ENCODE measurements at regions not wholly inside any gene's neighbourhood (a gene's known extent, or its start where the extent isn't known, plus 50 kb on each side); places are given as distances from the start of the nearest gene placed in this dataset.

GRCh38 chr14:49212721-49213120 lies 373.5 kb downstream of the RPS29 start:
- Histone ChIP-seq H3K36me3 (no peaks in the 10 kb centered on the region), H3K27me3 (no peaks in the 10 kb centered on the region), H3K4me3 (no peak overlapping the region), H3K27ac (no peak overlapping the region), H3K9me3 (no peaks in the 10 kb centered on the region), H3K4me1 (no peaks in the 10 kb centered on the region)
- TF ChIP-seq, protein P1, sequence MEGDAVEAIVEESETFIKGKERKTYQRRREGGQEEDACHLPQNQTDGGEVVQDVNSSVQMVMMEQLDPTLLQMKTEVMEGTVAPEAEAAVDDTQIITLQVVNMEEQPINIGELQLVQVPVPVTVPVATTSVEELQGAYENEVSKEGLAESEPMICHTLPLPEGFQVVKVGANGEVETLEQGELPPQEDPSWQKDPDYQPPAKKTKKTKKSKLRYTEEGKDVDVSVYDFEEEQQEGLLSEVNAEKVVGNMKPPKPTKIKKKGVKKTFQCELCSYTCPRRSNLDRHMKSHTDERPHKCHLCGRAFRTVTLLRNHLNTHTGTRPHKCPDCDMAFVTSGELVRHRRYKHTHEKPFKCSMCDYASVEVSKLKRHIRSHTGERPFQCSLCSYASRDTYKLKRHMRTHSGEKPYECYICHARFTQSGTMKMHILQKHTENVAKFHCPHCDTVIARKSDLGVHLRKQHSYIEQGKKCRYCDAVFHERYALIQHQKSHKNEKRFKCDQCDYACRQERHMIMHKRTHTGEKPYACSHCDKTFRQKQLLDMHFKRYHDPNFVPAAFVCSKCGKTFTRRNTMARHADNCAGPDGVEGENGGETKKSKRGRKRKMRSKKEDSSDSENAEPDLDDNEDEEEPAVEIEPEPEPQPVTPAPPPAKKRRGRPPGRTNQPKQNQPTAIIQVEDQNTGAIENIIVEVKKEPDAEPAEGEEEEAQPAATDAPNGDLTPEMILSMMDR (IDR thresholded peaks at IDR 0.05): no peak
- no peak for TF ChIP-seq POLR2A (IDR thresholded peaks at IDR 0.05)
- DNase-seq: no peak
- ATAC-seq: no peak
- 14% methylated on average over 1 of the region's 4 CpGs for WGBS (ENCODE audit: insufficient coverage, low coverage, low lambda C conversion rate, missing lambda C conversion rate)
- intact Hi-C loops (cut with DNase I): no loop called here

GRCh38 chr14:49209416-49209815 lies 376.8 kb downstream of the RPS29 start:
- no peak for TF ChIP-seq POLR2A (IDR thresholded peaks at IDR 0.05)
- TF ChIP-seq, protein P1 (IDR thresholded peaks at IDR 0.05): no peak
- Histone ChIP-seq H3K4me1 (no peaks in the 10 kb centered on the region), H3K36me3 (no peaks in the 10 kb centered on the region), H3K4me3 (no peak overlapping the region), H3K27me3 (no peaks in the 10 kb centered on the region), H3K27ac (no peak overlapping the region), H3K9me3 (no peaks in the 10 kb centered on the region)
- intact Hi-C loops (cut with DNase I): no loop called here
- DNase-seq (no peak), ATAC-seq (no peak)
- 69% methylated on average over 1 of the region's 1 CpG for WGBS (ENCODE audit: insufficient coverage, low coverage, low lambda C conversion rate, missing lambda C conversion rate)

DNA sequence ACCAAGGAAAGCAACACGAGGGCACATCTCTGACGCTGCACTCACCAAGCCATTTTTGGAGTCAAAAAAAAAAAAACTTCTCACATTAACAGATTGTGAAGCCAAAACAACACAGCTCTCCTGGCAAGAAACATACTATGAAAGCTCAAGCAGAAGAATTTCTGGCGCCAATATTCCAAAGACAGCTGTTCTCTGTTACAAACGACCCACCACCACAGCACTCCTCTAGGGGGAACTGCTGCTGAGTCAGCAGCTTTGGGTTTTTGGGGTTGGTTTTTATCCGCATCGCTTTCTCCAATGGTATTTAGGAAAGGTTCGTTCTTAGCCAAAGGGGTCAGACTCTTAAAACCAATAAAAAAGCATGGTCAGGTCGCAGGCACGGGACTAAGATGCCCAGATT lies 379.4 kb downstream of the RPS29 start:
- intact Hi-C loops (cut with DNase I): no loop called here
- DNase-seq: no peak
- 68% methylated on average over 9 of the region's 9 CpGs for WGBS (ENCODE audit: insufficient coverage, low coverage, low lambda C conversion rate, missing lambda C conversion rate)

GRCh38 chr14:49203676-49204075 lies 382.5 kb downstream of the RPS29 start:
- TF ChIP-seq, protein P1 (IDR thresholded peaks at IDR 0.05): no peak
- TF ChIP-seq POLR2A (IDR thresholded peaks at IDR 0.05): no peak
- intact Hi-C loops (cut with DNase I): no loop called here
- WGBS (ENCODE audit: insufficient coverage, low coverage, low lambda C conversion rate, missing lambda C conversion rate): 31% methylated on average over 2 of the region's 2 CpGs
- Histone ChIP-seq H3K27ac (no peak overlapping the region), H3K36me3 (no peaks in the 10 kb centered on the region), H3K9me3 (no peaks in the 10 kb centered on the region), H3K4me1 (no peaks in the 10 kb centered on the region), H3K4me3 (no peak overlapping the region), H3K27me3 (no peaks in the 10 kb centered on the region)
- DNase-seq: no peak
- ATAC-seq: no peak

More for the DNA sequence above, 379.4 kb downstream of the RPS29 start:
- H3K27ac ChIP-seq: no peak overlapping the region
- no peak for ATAC-seq
- no peak for TF ChIP-seq POLR2A (IDR thresholded peaks at IDR 0.05)
- TF ChIP-seq, protein P1 (IDR thresholded peaks at IDR 0.05): no peak
- no peaks in the 10 kb centered on the region for H3K9me3 ChIP-seq
- no peaks in the 10 kb centered on the region for H3K36me3 ChIP-seq
- H3K27me3 ChIP-seq: no peaks in the 10 kb centered on the region
- no peak overlapping the region for H3K4me3 ChIP-seq
- H3K4me1 ChIP-seq: no peaks in the 10 kb centered on the region

GRCh38 chr14:49199159-49199558 lies 387.0 kb downstream of the RPS29 start:
- TF ChIP-seq POLR2A (IDR thresholded peaks at IDR 0.05): no peak
- TF ChIP-seq, protein P1 (IDR thresholded peaks at IDR 0.05): no peak
- Histone ChIP-seq H3K27me3 (no peaks in the 10 kb centered on the region), H3K9me3 (no peaks in the 10 kb centered on the region), H3K27ac (no peak overlapping the region), H3K4me3 (no peak overlapping the region), H3K36me3 (no peaks in the 10 kb centered on the region), H3K4me1 (no peaks in the 10 kb centered on the region)
- DNase-seq (no peak), ATAC-seq (no peak)
- 38% methylated on average over 4 of the region's 4 CpGs for WGBS (ENCODE audit: insufficient coverage, low coverage, low lambda C conversion rate, missing lambda C conversion rate)
- intact Hi-C loops (cut with DNase I): no loop called here
